ENCODE measurements at regions not wholly inside any gene's neighbourhood (a gene's known extent, or its start where the extent isn't known, plus 50 kb on each side); places are given as distances from the start of the nearest gene placed in this dataset.

- no peak for TF ChIP-seq CTCF (IDR thresholded peaks at IDR 0.05)
- no peak for TF ChIP-seq EP300 (IDR thresholded peaks at IDR 0.05)
Measured at GRCh38 chr17:51467336-51467735, 207.0 kb downstream of the UTP18 start.

Data from esophagus muscularis mucosa (tissue), 3 donors.